ENCODE measurements at regions not wholly inside any gene's neighbourhood (a gene's known extent, or its start where the extent isn't known, plus 50 kb on each side); places are given as distances from the start of the nearest gene placed in this dataset.

DNA sequence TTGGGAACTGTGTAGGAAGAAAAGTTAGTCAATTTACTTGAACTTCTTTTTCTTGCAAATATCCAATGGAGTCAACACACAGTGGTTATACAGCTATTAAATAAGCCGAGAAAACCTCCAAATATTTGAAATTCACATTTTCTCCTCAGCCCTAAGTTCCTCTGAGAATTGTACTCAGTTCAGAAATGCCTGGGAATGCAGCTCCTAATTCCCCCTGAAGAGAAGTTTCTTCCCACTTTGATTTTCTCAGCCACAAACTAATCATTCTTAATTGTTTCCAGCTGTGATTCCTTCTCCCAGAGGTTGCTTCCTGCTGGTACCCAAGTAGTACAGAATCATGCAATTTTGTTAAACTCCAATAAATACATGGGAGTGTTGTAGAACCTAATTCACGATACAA, 246.1 kb upstream of the MIR17HG start:
- no peak for DNase-seq

DNA sequence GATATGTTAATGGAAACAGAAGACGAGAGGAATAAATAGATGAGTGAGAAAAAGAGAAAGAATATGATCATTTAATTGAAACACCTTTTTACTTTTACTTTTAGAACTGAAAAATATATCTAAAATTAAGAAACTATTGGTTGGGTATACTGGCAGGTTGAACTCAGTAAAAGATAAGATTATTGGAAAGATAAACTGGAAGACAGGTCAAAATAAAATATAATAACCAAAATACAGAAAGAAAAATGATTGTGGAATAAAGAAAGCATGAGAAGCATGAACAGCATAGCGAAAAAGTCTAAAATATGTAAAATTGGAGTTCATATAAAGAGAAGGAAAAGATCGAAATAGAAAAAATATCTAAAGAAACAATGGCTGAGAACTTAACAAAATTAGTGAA, 242.2 kb upstream of the MIR17HG start:
- no peak for DNase-seq

DNA sequence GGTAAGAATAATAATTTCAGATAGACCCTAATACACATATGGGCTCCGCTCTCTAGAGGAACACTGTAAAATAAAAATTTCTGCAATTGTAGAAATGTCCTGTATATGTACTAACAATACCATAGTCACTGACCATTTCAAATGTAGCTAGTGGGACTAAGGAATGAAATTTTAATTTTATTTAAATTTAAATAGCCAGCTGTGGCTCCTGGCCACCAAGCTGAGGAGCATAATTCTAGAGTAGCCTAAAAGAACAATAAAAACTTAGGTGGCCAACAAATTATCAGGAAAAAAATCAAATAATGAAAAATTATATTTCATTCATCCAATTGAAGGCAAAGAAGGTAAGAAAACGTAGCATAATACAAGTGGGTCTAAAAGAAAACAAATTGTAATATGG, 240.9 kb upstream of the MIR17HG start:
- no peak for DNase-seq

DNA sequence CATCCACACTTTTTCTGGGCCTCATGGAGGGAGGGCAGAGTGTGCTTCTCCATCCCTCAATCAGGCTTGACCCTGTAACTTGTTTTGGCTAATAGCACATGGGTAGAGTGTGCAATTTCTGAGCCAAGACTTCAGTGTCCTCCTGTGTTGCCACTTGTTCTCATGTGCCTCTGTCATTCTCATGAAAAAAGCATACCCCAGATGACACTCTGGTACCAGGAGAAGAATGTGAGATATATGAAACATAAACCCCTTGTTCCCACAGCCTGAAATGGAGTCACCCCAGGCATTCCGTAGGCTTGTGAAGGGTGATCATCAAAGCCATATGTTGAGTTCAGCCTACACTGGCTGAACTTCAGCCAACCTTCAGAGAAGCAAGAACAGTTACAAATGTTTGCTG, 239.2 kb upstream of the MIR17HG start:
- no peak for DNase-seq

DNA sequence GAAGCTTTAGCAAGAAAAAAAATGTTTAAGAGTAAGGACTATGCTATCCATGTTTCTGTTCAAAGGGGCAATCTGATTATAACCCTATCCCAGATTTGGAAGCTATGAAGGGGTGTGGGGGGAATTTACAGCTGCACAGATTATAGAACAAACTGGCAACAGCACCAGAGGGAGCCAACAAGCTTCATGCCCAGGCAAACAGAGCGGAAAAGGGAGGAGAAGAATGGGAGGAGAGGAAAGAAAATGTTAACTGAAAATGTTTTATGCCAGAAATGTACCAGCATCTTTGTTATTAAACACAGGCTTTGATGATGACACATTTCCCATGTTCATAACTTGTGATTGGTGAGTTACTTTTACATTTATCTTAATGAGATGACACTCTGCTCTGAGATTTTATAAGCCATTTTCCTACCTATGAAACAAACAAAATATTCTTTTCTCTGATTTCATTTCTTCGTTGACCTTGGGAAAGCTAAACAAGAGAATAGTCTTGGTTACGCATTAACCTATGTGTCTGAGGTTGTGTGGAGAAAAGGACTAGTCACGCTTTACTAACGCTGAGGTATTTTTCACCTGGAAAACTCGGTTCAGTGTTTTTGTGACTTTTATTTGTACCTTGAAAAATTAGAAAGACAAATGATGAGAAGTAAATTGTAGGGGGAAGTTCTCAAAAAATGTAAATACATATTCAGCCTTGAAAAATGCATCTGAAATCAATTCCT, 235.8 kb upstream of the MIR17HG start:
- no peak for DNase-seq

DNA sequence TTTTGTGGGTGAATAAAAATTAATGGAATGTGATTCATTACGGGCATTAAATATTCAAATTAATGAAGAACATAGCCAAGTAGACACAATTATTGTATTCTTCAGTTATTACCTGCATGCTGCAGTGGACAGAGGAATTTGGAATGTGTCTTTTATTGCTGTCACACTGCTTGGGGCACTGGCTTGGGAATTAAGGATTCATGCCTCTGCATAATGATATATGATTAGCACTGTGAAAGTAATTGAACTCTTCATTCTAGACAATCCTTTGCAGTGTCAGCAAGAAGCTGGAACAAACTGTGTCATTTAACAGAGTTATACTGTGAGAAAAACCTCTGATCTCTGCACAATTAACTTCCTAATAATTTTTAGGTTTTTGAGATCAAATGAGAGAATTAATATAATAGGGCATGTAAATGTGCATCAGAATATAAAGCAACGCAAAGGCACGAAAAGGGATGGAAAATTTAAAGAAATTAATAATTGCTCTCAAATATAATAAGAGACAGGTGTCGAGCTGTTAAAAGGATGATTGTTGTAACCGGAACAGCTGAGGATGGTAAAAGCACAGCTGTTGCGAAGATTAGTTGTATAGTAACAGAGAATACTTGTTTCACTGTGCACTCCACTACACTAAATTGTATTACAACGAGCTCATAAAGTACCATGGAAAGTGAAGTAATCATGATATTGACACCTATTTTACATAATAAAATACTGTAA, 235.1 kb upstream of the MIR17HG start:
- no peak for DNase-seq

DNA sequence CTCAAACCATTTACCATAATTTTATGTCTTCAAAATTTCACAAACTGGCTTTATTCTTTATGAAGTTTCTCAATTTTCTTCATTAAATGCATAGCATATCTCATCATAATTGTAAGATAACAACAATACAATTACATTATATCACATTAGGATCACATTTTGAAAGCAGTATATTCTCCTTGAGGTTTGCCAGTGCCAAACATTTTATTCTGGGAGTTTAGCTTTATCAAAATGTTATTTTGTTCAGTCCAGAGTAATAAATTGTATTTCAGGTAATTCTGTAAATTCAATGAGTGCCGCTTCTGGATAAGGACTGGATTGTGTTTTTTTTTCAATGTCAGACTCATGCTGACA, 234.6 kb upstream of the MIR17HG start:
- no peak for DNase-seq

DNA sequence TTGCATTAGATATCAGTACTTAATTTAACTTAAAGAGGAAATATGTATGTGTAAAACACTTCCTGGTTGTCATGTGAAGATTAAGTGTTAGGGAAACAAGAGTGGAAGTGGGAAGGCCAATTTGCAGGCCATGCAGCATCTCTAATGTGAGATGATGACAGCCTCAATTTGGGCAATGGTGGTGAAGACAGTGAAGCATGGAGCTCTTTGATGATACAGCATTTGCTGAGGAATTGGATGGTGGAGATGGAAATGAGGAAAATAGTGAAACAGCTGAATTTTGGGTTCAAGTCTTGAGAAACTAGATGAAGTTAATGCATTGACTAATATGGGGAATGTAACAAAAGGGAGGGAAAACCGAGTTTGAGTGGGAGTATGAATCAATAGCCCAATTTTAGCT, 231.7 kb upstream of the MIR17HG start:
- DNase-seq, result no peak

DNA sequence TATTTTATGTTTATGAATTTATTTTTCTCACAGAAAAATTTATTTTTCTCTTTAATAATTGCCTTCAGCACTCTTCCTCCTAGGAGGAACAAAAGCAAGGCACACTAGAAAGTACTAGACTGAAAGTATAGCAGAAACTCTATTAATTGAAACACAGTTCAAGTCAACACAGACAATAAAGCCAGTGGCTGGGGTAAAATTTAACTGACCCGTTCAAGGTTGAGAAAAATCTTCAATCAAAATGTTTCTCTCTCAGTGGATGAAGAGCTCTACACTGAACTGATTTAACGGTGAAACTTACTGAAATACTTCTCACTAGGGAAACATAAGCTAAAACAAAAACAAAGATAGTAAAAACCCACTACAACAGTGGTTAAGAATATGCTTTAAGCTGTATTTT, 230.1 kb upstream of the MIR17HG start:
- no peak for DNase-seq

DNA sequence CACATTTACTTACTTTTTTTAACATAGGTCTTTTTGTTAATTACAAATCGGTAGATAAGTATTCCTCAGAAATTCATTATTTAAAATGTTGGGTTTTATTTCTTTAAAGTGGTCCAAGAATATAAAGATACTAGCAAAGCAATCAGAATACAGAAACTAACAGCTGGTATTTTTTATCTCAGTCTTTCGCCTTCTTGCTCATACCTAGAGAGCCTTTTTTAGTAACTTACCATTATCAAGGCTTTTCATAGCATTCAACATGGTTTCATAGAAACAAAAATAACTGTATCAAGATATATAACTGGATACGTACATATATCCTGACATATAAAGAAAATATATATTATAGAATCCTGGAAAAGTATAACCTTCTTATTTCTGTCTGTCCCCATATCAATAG, 227.8 kb upstream of the MIR17HG start:
- no peak for DNase-seq

DNA sequence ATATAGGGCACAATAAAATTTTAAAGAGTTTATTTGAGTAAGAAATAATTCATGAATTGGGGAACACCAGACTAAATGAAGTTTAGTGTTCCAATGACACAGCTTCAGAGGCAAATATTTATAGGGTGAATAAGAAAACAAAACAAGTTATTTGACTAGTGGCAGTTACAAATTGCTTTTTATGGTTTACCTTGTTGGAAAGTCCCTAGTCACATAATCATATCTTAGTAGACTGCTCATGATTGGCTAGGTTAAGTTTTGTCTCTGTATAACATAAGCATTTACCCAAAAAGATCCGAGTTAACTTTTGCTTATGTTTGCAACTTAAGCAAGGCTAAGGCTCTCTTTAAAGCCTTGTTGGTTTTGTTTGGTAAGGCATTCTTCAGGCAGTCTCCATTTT, 224.7 kb upstream of the MIR17HG start:
- no peak for DNase-seq

DNA sequence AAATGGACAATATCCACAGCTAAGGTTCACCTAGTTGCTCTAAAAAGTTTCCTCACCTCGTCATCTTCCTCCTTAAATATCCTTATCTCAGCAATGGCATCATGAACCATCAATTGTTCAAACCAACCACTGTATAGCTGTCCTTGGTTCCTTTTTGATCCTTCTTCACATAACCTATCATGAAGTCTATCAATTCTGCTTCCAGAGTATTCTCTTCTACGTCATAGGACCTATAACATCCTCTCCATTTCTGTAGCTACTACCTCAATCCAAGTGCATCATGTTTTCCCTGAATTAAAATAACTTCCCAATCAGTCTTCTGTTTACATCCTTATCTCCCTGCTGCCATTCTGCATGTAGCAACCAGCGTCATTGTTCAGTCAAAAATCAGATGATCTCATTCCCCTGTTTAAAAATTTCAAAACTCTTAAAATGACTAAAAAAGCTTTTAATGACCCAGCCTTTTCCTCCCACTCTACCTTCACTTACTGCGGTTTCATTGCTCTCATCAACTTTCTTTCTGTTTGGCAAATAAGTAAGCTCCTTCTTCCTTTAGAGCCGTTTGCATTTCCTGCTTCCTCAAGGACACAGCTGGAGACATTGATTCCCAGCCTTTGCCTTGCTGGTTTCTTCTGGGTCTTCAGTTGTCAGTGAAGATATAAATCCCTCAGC, 223.9 kb upstream of the MIR17HG start:
- DNase-seq, result no peak

DNA sequence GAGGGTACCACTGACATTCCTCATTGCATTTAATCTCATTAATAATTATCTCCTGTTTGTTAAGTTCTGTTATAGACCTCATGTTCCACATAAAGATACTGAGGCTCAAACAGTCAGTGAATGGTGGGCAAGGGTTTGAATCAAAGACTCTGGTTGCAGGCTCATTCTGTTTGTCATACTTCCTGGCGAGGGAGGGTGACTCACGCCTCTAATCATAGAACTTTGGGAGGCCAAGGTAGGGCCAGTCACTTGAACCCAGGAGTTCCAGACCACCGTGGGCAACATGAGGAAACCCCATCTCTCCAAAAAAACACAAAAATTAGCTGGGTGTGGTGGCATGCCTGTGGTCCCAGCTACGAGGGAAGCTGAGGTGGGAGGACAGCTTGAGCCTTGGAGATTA, 220.7 kb upstream of the MIR17HG start:
- peak; percentile 9 for DNase-seq

DNA sequence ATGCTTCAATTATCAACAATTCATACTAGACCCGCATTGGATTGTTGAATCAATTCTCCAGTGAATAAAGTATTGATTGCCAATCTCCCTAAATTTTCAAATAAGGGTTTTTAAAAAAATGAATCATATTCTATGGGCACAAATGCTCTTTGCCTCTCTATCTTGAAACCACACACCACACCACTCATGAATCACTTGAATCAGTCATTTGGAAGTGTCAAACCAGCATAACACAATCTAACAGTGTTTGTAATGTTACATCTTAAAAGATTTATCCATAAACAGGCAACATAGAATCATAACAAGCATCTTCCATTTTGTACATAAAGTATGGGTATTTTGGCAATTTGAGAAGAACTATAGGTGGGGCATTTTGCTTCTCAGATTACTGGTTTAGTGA, 219.5 kb upstream of the MIR17HG start:
- no peak for DNase-seq

DNA sequence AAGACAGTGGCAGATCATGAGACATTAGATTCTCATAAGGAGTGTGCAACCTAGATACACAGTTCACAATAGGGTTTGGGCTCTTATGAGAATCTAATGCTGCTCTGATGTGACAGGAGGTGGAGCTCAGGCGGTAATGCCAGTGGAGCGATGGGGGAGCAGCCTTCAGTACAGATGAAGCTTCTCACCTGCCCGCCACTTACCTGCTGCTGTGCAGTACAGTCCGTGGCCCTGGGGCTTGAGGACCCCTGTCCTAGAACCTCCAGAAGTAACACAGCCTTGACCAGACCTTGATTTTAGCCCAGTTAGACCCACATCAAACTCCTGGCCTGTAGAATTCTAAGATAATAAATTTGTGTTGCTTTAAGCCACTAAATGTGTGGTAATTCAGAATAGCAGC, 215.1 kb upstream of the MIR17HG start:
- DNase-seq, result no peak

DNA sequence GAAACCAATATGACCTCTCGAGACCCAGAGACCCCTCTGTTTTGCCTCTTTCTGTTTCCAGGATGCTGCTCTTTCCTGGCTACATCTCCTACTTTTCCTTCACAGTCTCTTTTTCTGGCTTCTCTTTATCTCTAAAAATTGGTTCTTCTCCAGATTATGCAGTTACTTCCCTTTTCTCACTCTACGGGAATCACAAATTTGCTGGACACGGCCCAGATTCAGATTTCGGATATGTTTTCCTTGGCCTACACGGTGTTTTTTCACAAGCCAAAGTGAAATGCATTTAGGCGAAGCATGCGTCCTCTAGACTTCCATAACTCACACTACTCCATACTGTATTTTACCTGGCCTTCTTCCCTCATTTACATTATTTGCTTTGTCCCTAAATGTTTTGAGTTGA, 214.7 kb upstream of the MIR17HG start:
- no peak for DNase-seq

DNA sequence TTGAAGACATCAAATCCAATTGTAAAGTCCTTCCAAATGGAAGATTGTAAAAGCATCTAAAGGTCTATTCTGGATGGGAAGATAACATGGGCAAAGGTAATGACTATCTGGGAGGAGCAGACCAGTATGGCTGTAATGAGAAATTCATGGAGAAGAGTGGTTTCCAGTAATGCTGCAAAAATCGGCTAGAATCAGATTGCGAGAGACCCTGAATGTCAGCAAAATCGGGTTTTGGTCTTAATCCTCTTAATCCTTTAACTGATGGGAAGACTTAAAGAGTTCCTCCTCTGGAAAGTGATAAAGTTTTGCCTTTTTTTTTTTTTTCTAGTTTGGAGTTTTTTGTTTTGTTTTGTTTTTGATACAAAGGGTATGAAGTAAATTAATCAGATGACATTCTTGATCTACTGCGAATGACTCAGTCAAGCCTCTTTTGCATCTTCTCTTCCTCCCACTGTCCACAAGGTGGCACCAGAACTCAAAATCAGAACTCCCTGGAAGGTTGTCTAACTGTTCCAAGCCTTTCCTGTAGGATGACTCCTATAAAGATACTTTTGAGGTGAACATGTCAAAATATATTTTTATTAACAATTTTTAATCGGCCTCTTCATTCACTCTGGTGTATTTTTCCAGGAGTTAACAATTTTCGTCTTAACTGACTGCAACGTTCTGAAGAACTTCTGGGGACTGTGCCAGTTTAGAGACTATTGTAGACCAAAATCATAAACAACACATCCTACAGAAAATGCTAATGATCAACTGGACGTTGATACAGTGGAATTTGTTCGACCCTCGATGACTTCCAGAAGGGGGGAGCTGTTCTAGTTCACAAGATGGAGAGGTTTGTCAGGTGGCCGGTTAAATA, 213.3 kb upstream of the MIR17HG start:
- peak; percentile 52 for DNase-seq

DNA sequence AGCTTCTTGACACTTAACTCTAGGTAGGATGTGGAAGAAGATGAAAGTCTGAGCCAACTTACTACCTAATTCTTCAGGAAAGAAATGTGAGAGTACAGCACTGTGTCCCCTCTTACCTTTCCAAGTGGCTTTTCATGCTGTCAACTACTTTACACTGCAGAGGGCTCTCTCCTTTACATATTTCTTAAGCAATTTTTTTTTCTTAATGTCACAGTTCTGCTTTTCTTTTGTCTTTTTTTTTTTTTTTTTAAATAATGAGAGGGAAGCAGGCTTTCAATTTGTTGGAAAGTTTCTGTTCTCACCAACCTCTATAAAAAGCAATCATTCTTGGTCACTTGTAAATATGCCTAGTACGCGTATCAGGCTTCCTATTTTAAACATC, 212.7 kb upstream of the MIR17HG start:
- peak; percentile 32 for DNase-seq

DNA sequence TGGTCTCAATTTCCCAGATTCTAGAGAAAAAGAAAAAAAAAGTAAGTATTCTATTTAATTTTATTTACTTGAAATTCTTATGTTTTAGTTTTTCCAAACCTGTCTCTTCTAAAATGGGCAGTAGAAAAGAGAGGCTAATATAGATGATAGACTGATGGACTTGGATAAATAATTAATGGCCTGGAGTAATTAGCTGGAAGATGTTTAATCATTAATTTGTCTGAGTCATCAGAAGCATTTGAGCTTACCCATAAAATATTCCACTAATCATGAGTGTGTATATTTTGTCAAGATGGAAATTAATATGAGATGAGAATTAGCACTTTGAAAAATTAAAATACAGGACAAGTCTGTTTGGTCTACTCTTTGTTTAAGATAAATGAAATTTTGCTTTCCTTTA, 212.1 kb upstream of the MIR17HG start:
- DNase-seq, result no peak

DNA sequence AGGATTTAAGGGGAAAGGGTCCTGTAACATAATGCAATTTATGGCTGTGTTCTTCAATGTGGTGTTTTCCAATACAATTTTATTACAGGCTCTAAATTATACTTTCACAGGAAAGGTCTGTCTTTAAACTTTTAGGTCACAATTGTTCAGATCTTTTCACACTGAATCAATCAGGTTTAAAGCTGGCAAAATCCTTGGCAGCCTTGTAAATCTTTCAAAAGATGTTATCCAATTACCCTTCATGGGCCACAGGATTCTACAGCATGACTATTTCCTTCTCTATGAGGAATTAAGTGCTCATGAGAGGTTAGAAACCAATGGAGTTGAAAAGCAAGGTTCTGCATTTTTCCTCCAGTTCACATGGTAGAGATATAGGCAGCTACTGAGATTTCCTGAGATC, 211.5 kb upstream of the MIR17HG start:
- peak; percentile 14 for DNase-seq

DNA sequence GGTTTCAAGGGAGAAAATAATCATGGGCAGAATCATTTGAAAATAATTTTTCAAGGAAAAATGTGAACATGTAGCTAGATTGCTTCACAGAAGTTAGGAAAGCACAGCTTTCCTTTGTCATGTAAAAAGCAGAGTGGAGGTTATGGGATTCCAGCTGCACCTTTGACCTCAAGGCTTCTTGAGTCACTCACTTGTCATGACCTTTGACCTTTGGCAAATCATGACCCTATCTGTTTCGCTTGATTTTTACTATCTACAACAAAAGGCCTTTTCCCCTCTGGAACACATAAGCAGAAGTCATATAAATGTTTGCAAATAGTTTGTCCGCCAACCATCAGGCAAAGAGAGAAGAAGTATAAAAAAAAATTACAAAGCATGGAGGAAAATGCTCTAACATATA, 210.7 kb upstream of the MIR17HG start:
- DNase-seq, result no peak

DNA sequence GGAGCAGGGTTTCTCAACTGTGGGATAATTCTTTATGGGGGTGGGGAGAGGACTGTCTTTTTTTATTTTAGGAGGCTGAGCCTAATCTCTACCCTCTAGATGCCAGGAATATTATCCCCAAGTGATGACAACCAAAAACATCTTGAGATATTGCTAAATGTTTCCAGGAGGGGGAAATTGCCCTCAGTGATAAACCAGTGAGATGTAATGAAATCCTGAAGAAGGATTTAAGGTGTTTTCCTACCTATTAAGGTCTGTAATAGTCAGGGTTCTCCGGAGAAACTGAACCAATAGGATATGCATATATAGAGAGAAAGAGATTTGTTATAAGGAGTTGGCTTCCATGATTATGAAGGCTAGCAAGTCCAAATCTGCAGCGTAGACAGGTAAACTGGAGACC, 208.3 kb upstream of the MIR17HG start:
- no peak for DNase-seq

DNA sequence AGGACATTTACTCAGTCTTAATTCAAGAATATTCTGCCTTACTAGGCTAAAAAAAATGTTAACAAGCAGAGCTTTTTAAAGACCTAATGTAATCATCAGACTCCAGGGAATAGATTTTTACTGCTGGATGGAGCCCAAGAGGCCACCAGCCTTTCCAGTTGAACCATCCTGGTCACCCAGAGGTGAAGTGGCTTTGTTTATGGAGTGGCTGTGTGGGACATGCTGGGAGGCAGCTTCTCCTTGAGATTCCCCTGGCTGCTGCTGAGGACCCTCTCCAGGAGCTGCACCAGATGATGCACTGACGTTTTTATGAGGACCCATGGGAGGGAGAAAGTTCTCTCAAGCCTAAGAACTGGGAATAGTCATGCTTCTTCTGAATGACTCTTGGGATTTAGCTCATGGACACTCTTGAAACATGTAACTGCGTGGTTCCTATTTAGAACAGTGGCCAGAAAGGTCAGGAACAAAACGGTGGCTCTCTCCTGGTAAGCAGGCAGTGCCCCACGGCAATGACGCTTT, 205.9 kb upstream of the MIR17HG start:
- no peak for DNase-seq

Measured in GDM1 (cell line).